ENCODE measurements at regions not wholly inside any gene's neighbourhood (a gene's known extent, or its start where the extent isn't known, plus 50 kb on each side); places are given as distances from the start of the nearest gene placed in this dataset.

GRCh38 chr10:129372172-129372571 is 94.9 kb upstream of the MGMT start:
- no peak for DNase-seq

DNA sequence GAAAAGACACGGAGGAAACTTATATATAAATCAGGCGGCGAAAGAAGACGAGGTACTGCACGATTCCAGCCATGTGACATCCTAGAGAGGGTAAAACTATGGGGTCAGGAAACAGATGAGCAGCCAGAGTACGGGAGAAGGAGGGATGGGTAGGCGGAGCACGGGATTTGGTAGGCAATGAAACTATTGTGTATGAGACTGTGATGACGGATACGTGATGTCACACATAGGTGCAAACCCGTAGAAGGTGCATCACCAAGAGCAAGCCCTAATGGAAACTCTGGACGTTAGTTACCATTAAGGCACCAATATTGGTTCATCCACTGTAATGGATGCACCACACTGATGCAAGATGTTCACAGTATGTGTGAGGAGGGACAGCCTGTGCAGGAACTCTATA is 93.8 kb upstream of the MGMT start:
- no peak for DNase-seq

DNA sequence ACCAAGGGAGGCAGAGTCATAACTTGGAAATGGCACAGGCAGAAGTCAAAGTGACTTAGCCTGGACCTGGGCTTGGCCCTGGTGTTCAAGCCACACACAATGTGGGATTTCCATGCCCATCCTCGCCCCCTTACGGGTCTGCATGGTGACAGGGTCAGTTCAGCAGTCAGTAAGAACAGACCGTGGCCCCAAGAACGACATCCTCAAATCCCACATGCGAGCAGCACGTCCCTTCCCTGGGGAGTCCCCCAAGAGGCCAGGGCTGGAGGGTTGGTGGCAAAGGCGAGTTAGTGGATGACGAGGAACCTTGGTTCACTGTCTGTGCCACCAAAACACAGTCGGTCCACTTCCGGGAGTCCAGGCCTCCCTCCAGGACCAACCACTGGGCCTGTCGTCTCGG is 93.3 kb upstream of the MGMT start:
- no peak for DNase-seq

DNA sequence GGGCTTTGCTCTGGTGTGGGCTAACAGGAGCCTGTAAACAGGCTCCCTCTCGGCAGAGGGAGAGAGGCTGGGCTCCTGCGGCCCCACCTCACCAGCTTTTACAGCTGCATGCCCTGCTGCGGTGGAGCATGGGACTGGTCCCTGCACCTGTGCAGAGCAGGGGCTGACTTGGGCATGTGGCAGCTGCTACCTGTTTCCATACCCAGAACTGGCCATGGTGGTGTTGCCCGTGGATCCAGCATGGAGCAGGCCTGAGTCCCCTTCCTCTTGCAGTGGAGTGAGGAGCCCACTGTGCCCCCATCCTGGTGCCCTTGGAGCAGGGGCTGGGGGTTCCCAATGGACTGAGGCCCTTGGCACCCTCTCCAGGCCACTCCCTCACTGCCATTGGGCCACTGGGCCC is 91.9 kb upstream of the MGMT start:
- DNase-seq = no peak

- DNase-seq = no peak
Observed at GRCh38 chr10:129375912-129376311, 91.1 kb upstream of the MGMT start.

- no peak for DNase-seq
Observed at GRCh38 chr10:129380279-129380678, 86.8 kb upstream of the MGMT start.

DNA sequence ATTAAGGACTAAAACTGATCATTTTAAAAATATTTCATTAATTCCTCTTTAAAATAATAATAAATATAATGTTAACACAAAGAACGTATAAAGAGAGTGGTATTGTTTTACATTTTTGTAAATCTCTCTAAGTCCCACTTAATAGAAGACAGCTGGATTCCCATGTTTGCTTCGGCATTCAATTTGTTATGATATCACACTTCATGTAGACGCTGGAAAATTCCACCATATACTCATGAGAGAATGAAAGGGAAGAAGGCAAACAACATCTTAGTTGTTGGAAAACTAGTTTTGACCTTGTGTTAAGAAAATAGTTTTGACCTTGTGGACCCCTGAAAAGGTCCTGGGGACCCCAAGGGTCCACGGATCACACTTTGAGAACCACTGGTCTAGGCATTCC is 85.3 kb upstream of the MGMT start:
- no peak for DNase-seq

- no peak for DNase-seq
Observed at GRCh38 chr10:129382401-129382800, 84.6 kb upstream of the MGMT start.

GRCh38 chr10:129383651-129384050 is 83.4 kb upstream of the MGMT start:
- no peak for DNase-seq

GRCh38 chr10:129385600-129385999 is 81.4 kb upstream of the MGMT start:
- no peak for DNase-seq

DNA sequence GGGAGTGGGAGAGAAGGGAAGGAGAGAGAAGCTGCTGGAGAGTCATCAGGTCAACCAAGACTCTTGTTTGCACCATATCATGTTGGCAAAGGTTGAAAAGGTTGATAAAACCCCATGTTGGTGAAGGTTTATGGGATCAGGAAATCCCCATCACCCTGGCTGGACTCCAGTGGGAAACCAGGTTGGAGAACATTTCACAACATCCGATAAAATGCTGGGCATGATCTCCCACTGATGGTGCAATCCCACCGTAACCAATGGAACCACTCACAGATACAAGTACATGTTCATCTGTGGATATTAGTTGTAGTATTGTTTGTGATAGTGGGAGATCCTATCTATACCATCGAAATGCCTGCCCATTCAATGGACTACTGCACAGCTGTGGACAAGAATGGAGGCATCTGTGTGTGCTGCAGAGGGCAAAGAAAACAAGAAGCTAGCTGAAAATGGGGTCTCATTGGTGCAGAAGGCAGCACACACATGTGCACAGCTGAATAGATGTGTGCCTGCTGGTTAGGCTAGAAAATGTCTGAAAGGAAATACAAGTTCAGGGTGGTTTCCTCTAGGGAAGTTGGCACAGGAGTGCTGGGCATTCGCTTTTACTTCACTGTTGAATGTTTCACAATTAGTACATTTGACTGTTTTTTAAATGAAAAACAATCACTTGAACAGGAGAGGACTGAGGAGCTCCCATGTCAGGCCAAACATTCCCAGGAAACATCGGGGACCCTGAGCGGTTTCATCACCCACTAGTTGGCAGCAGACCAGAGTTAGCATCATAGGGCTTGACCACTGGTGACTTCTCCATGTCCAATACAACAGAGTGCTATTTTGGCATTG is 80.4 kb upstream of the MGMT start:
- no peak for DNase-seq

GRCh38 chr10:129387258-129387525 is 79.8 kb upstream of the MGMT start:
- no peak for DNase-seq

- no peak for DNase-seq
Observed at GRCh38 chr10:129388435-129388834, 78.6 kb upstream of the MGMT start.

GRCh38 chr10:129389194-129389593 is 77.8 kb upstream of the MGMT start:
- no peak for DNase-seq

- no peak for DNase-seq
Observed at GRCh38 chr10:129390147-129390546, 76.9 kb upstream of the MGMT start.

DNA sequence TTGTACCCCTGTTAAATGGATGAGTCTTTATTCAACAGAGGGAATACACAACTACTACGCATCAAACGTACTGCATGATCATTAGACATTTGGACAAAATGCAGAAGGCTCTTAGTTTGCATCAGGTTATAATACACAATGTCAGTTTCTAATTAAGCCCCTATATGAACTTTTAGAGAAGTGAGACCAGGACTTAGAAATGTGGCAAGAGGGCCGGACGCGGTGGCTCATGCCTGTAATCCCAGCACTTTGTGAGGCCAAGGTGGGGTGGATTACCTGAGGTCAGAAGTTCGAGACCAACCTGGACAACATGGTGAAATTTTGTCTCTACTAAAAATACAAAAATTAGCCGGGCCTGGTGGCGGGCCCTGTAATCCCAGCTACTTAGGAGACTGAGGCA is 76.3 kb upstream of the MGMT start:
- no peak for DNase-seq

DNA sequence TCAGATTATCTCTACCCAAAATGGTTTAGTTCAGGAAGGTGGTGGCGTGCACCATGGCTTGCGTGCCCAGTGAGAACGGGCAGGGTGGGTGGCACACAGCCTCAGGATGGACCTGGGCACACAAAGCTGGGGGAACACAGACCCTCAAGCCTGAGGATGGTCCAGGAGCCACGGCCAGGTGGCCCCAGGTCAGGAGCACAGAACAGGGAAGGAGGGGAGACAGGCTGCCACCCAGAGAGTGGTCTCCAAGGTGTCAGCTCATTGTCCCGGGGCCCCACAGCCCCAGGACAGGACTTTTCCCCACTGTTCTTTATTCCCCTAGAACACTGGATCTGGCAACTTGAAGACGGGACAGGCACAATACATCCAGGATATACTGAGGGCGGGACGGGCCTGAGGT is 75.6 kb upstream of the MGMT start:
- no peak for DNase-seq

DNA sequence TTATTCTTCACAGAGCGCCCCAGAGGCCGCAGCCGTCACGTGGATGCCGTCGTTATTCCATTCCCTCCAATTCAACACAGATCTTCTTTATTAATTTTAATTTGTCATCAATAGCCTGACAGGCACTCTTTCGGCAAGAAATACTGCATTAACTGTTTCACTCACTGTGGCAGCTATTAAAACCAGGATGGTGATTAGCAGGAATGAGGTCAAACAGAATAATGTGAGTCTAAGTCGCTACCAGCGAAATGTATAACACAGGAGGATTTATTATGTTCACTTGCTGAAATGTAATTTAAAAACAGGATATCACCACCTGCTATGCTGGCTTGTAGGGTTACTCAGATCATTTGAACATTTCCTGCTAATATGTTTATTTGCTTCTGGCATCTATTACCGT is 74.2 kb upstream of the MGMT start:
- DNase-seq = no peak

DNA sequence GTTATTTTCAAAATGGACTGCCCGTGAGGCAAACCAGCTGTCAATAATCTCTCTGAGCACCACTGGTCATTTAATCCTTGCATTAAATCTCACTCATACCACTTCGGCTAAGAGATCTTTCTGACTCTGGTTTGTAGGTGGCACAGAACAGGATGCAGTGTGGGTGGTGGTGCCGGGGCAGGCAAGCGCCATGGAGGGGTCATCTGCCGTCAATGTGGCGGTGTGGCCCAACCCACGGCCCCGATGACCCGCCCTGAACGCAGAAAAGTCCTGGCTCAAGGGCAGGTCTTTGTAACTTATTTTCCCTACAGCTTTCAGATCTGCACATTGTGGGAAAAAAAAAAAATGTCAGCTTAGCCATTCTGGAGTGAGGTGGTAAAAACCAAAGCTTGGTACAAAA is 73.2 kb upstream of the MGMT start:
- no peak for DNase-seq

GRCh38 chr10:129394518-129395328 is 72.3 kb upstream of the MGMT start:
- no peak for DNase-seq

GRCh38 chr10:129396021-129396722 is 70.9 kb upstream of the MGMT start:
- no peak for DNase-seq

GRCh38 chr10:129397198-129397974 is 69.7 kb upstream of the MGMT start:
- DNase-seq = no peak

DNA sequence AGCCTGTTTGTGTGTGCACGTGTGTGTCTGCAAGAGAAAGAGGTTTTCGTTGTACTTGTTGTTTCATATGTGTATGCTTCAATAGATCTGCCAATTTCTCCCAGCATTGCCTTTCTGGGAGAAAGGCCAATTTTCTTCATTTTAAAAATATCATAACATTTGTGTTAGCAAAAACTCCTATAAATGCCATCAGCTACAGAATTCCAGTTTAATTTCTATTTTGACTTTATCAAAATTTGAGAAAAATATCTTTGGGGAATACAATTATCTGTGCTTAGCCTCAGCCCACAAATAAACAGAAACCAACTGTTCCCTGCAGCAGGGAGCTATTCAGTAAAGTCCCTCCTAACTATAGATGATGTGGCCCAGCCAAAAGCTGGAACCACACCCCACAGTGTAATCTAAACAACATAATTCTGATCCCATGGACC is 68.3 kb upstream of the MGMT start:
- DNase-seq = no peak

All from activated CD8-positive, alpha-beta memory T cell treated with anti-CD3 and anti-CD28 coated beads, Interleukin-2, amount 50 U/mL, for 48 hours (primary cell).